ENCODE measurements at regions not wholly inside any gene's neighbourhood (a gene's known extent, or its start where the extent isn't known, plus 50 kb on each side); places are given as distances from the start of the nearest gene placed in this dataset.

DNA sequence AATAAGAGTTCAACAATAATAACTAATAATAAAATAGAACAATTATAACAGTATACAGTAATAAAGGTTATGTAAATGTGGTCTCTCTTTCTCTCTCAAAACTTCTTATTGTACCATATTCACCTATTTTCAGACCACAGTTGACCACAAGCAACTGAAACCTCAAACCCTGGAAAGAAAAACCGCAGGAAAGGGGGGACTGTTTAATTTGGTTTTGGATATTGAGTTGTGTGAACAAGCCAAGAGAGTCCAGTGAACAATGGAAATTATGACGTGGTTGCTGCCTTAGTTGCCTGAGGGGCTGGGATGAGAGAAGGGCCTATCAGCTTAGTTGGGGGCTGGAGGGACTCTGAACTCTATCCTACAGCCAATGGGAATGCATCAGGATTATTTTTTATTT, 178.7 kb upstream of the POU2AF2 start:
- TF ChIP-seq, protein P1, sequence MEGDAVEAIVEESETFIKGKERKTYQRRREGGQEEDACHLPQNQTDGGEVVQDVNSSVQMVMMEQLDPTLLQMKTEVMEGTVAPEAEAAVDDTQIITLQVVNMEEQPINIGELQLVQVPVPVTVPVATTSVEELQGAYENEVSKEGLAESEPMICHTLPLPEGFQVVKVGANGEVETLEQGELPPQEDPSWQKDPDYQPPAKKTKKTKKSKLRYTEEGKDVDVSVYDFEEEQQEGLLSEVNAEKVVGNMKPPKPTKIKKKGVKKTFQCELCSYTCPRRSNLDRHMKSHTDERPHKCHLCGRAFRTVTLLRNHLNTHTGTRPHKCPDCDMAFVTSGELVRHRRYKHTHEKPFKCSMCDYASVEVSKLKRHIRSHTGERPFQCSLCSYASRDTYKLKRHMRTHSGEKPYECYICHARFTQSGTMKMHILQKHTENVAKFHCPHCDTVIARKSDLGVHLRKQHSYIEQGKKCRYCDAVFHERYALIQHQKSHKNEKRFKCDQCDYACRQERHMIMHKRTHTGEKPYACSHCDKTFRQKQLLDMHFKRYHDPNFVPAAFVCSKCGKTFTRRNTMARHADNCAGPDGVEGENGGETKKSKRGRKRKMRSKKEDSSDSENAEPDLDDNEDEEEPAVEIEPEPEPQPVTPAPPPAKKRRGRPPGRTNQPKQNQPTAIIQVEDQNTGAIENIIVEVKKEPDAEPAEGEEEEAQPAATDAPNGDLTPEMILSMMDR (IDR thresholded peaks at IDR 0.05; ENCODE audit: insufficient read depth, low read length, poor library complexity, severe bottlenecking): no peak
- TF ChIP-seq EZH2phosphoT487 (conservative IDR thresholded peaks at IDR 0.05; ENCODE audit: low read length): no peak
